Central memory CD8-positive, alpha-beta T cell (primary cell): ENCODE measurements at regions not wholly inside any gene's neighbourhood (a gene's known extent, or its start where the extent isn't known, plus 50 kb on each side); places are given as distances from the start of the nearest gene placed in this dataset.
"Not testable (repeated sequence)": the region's sequence is repeated elsewhere in the genome, so short reads cannot be mapped to it uniquely, and the experiment has no call there.

Source experiments
- ATAC-seq: fragments of 150-1000 bp; cut with Tn5 transposase; replicated peaks from 2 replicates; pipeline ENCODE4 v1.10.0; 2022; ENCODE audit warnings: mild to moderate bottlenecking, moderate FRiP score, moderate number of reproducible peaks; ENCODE audit not compliant: poor library complexity, severe bottlenecking; ENCODE audit errors: extremely low read depth
- DNase-seq, 2 donors: peaks; one replicate each; pipeline ENCODE4 v3.0.0; 2021; ENCODE audit warnings: low spot score in 2 of 2
- H3K27ac Mint-ChIP-seq: one replicate; pipeline ENCODE4 v1.8.0; 2022; ENCODE audit warnings: low read depth, mild to moderate bottlenecking, moderate library complexity, mixed read lengths
- H3K27me3 Mint-ChIP-seq: one replicate; pipeline ENCODE4 v1.8.0; 2022; ENCODE audit warnings: mixed read lengths
- H3K36me3 Mint-ChIP-seq: one replicate; pipeline ENCODE4 v1.8.0; 2022; ENCODE audit warnings: mild to moderate bottlenecking, moderate library complexity, mixed read lengths; ENCODE audit not compliant: insufficient read depth
- H3K4me1 Mint-ChIP-seq: one replicate; pipeline ENCODE4 v1.8.0; 2022; ENCODE audit warnings: mixed read lengths
- H3K4me3 Mint-ChIP-seq: one replicate; pipeline ENCODE4 v1.8.0; 2022; ENCODE audit warnings: mild to moderate bottlenecking, moderate library complexity, mixed read lengths
- H3K9me3 Mint-ChIP-seq: one replicate; pipeline ENCODE4 v1.8.0; 2022; ENCODE audit warnings: mixed read lengths

- peaks cover 1% of the 10 kb centered on the region for H3K36me3 Mint-ChIP-seq
- ATAC-seq = no peak
- H3K4me3 Mint-ChIP-seq = no peak overlapping the region
- H3K27me3 Mint-ChIP-seq = no peaks in the 10 kb centered on the region
- no peaks in the 10 kb centered on the region for H3K9me3 Mint-ChIP-seq
- DNase-seq = no peak
- H3K4me1 Mint-ChIP-seq = no peaks in the 10 kb centered on the region
- H3K27ac Mint-ChIP-seq = no peak overlapping the region
Measured at GRCh38 chr9:89677702-89678395, 73.0 kb downstream of the GADD45G start.

GRCh38 chr9:89678396-89679015 lies 73.7 kb downstream of the GADD45G start:
- no peaks in the 10 kb centered on the region for H3K4me1 Mint-ChIP-seq
- no peaks in the 10 kb centered on the region for H3K9me3 Mint-ChIP-seq
- no peaks in the 10 kb centered on the region for H3K27me3 Mint-ChIP-seq
- H3K36me3 Mint-ChIP-seq = peaks cover 1% of the 10 kb centered on the region
- H3K4me3 Mint-ChIP-seq = no peak overlapping the region
- ATAC-seq (no peak), DNase-seq (no peak)
- no peak overlapping the region for H3K27ac Mint-ChIP-seq

- Mint-ChIP-seq H3K27me3 (no peaks in the 10 kb centered on the region), H3K9me3 (no peaks in the 10 kb centered on the region), H3K36me3 (peaks cover 1% of the 10 kb centered on the region), H3K27ac (no peak overlapping the region), H3K4me3 (no peak overlapping the region), H3K4me1 (no peaks in the 10 kb centered on the region)
- DNase-seq (no peak), ATAC-seq (no peak)
Measured at GRCh38 chr9:89679016-89679415, 74.2 kb downstream of the GADD45G start.

GRCh38 chr9:89679581-89679980 lies 74.8 kb downstream of the GADD45G start:
- Mint-ChIP-seq H3K4me3 (no peak overlapping the region), H3K27ac (no peak overlapping the region), H3K36me3 (peaks cover 1% of the 10 kb centered on the region), H3K4me1 (no peaks in the 10 kb centered on the region), H3K27me3 (no peaks in the 10 kb centered on the region), H3K9me3 (no peaks in the 10 kb centered on the region)
- ATAC-seq (no peak), DNase-seq (no peak)

DNA sequence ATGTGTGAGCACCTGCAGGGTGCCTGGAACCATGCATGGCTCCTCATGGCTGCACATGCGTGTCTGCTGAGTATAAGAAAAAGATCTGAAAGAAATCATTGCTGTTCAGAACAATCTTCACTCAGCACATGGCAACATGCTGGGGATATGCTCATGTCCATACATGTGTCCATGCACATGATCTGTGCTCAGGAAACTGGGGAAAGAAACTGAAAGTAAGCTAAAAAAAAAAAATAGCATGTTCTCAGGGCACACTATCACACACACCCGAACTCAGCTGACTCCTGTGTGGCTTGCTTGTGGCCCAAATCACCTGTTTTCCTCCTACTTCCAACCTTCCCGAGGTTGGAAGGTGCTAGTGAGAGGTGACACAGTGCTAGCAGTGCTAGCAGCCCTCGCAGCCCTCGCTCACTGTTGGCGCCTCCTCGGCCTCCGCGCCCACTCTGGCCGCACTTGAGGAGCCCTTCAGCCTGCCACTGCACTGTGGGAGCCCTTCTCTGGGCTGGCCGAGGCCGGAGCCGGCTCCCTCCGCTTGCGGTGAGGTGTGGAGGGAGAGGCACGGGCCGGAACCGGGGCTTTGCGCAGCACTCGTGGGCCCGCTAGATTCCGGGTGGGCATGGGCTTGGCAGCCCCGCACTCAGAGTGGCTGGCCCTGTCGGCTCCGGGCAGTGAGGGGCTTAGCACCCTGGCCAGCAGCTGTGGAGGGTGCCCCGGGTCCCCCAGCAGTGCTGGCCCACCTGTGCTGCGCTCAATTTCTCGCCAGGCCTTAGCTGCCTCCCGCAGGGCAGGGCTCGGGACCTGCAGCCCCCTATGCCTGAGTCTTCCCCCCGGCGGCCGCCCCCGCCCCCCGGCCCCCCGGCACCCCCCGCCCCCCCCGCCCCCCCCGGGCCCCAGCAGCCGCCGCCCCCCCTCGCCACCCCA lies 76.0 kb downstream of the GADD45G start:
- no peak for DNase-seq
- Mint-ChIP-seq H3K4me3 (no peak overlapping the region), H3K4me1 (no peaks in the 10 kb centered on the region), H3K27ac (no peak overlapping the region), H3K36me3 (peaks cover 1% of the 10 kb centered on the region), H3K27me3 (no peaks in the 10 kb centered on the region), H3K9me3 (no peaks in the 10 kb centered on the region)
- ATAC-seq = no peak

GRCh38 chr9:89681468-89681859 lies 76.7 kb downstream of the GADD45G start:
- not testable (repeated sequence) for DNase-seq, H3K9me3 Mint-ChIP-seq, ATAC-seq, H3K27ac Mint-ChIP-seq, H3K4me3 Mint-ChIP-seq, H3K36me3 Mint-ChIP-seq, H3K27me3 Mint-ChIP-seq, H3K4me1 Mint-ChIP-seq

DNA sequence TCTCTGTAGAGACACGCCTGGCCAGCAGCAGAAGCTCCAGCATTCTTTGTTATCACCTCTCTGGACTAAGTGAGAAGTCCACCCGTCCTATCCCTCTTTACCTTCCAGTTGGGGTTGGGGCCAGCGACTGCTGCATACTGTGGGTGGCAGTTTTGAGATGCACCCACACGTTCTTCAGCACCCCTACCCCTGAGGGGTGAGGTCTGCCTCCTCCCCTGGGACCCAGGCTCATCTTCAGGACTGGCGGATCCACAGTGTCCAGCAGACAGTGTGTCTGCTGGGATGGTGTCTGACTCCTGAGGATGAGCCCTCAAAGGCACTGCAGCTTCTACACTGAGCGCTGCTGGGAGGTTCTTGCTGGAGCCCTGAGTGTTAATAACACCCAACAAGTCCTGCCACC lies 78.8 kb downstream of the GADD45G start:
- H3K27ac Mint-ChIP-seq = no peak overlapping the region
- no peak overlapping the region for H3K4me3 Mint-ChIP-seq
- ATAC-seq = no peak
- no peaks in the 10 kb centered on the region for H3K4me1 Mint-ChIP-seq
- H3K36me3 Mint-ChIP-seq = peaks cover 1% of the 10 kb centered on the region
- no peaks in the 10 kb centered on the region for H3K9me3 Mint-ChIP-seq
- DNase-seq = no peak
- H3K27me3 Mint-ChIP-seq = peaks cover 7% of the 10 kb centered on the region

DNA sequence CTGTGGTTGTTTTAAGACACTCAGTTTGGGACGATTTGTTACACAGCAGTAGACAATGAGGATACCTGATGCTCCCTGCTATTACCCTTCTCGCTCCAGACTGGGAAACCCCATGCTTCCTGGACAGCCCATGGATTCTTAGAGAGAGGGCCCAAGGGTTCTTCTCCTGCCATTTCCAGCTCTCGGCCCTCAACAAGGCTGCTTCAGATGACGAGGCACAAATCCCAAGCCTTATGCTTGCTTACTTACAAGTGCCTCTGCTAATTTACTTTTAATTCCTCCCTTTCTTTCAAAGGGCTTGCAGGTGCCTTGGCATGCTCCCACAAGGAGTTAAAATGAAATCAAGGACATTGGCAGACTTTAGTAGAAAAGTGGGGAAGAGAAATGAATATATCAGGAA lies 79.4 kb downstream of the GADD45G start:
- DNase-seq (no peak), ATAC-seq (no peak)
- Mint-ChIP-seq H3K9me3 (no peaks in the 10 kb centered on the region), H3K27ac (no peak overlapping the region), H3K36me3 (no peaks in the 10 kb centered on the region), H3K4me1 (no peaks in the 10 kb centered on the region), H3K27me3 (peaks cover 7% of the 10 kb centered on the region), H3K4me3 (no peak overlapping the region)

DNA sequence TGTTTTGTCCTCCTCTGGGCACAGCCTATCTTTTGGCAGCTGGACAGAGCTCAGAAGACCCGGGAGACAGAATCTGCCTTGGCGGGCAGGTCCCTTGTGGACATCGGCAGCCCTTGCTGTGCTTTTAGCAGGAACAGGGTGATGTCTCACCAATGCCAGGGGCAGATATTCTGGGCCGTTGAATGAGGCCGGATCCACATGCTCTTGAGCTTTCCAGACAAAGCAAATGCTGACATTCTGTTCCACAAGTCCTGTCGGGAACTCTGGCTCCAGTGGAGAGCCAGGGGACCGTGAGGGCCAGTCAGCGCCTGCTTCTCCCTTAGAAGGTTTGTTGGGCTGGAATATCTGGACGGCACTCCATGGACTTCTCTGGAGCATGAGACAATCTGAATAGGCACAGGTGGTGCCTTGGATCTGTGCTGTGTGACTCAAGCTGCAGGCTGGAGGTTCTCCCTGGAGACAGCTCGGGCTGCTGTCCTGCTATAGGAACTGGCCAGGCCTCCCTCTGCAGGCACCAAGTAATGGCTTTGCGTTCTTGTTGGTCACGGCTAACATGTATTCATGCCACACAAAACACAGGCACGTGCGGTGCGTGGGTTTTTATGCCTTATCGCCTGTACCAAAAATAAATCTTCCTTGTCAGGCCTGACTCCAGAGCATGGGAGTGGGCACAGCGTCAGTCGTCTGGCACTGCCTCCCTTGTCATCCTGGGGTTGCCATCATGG lies 80.3 kb downstream of the GADD45G start:
- H3K9me3 Mint-ChIP-seq = no peaks in the 10 kb centered on the region
- ATAC-seq (no peak), DNase-seq (no peak)
- no peaks in the 10 kb centered on the region for H3K36me3 Mint-ChIP-seq
- no peak overlapping the region for H3K4me3 Mint-ChIP-seq
- no peaks in the 10 kb centered on the region for H3K4me1 Mint-ChIP-seq
- H3K27ac Mint-ChIP-seq = no peak overlapping the region
- peaks cover 7% of the 10 kb centered on the region for H3K27me3 Mint-ChIP-seq

- Mint-ChIP-seq H3K27ac (no peak overlapping the region), H3K27me3 (peaks cover 7% of the 10 kb centered on the region), H3K4me1 (no peaks in the 10 kb centered on the region), H3K4me3 (no peak overlapping the region), H3K9me3 (no peaks in the 10 kb centered on the region), H3K36me3 (no peaks in the 10 kb centered on the region)
- DNase-seq (no peak), ATAC-seq (no peak)
Measured at GRCh38 chr9:89685698-89686097, 80.9 kb downstream of the GADD45G start.

DNA sequence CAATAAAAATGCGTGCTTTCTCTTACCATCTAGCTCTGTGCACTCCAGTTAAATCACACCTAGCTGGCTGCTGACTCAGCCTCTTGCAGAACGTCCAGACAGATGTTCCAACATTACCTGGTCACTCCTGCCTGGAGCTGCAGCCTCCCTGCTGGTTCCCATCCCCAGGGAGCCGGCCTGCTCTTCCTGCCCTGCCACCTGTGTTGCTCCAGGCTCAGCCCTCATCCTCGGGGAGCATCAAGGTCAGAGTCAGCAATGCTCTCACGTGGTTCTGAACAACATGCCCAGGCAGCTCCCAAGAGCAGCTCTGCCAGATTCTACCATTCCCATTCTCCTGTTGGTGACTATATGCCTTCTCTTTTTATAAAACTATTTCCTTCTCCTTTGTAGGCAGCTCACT lies 81.3 kb downstream of the GADD45G start:
- no peaks in the 10 kb centered on the region for H3K4me1 Mint-ChIP-seq
- H3K27me3 Mint-ChIP-seq = peaks cover 7% of the 10 kb centered on the region
- ATAC-seq = no peak
- H3K36me3 Mint-ChIP-seq = no peaks in the 10 kb centered on the region
- DNase-seq = no peak
- no peak overlapping the region for H3K27ac Mint-ChIP-seq
- H3K9me3 Mint-ChIP-seq = no peaks in the 10 kb centered on the region
- H3K4me3 Mint-ChIP-seq = no peak overlapping the region

DNA sequence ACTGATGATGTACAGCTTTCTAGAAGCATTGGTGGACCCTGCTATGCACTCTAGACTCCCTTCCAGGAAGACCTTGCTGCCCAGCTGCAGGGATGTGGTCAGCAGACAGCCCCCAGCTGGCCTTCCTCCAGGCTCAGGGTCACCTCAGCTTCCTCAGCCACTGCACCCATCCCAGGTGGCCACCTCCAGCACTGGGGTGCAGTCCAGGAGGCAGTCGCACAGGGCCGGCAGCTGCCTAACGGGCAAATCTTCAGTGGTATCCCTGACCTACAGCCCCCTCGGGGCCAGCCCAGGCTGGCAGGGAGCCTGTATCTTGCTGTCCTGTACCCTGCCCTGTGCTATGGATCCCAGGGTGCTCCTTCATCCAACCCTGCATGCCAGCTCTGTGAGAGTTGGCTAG lies 81.8 kb downstream of the GADD45G start:
- no peaks in the 10 kb centered on the region for H3K4me1 Mint-ChIP-seq
- no peaks in the 10 kb centered on the region for H3K36me3 Mint-ChIP-seq
- DNase-seq = no peak
- ATAC-seq = no peak
- no peak overlapping the region for H3K4me3 Mint-ChIP-seq
- H3K27me3 Mint-ChIP-seq = peaks cover 7% of the 10 kb centered on the region
- H3K27ac Mint-ChIP-seq = no peak overlapping the region
- H3K9me3 Mint-ChIP-seq = no peaks in the 10 kb centered on the region
